HepG2 (cell line): ENCODE measurements at regions not wholly inside any gene's neighbourhood (a gene's known extent, or its start where the extent isn't known, plus 50 kb on each side); places are given as distances from the start of the nearest gene placed in this dataset.

Experiments
- ATAC-seq: fragments of 200-7000 bp; cut with Tn5 transposase; 3 replicates; pipeline ENCODE4 v1.9.1; 2020; ENCODE audit warnings: mild to moderate bottlenecking, moderate library complexity
- BruUV-seq: library from RNA; stranded (reverse); fragments of 400-500 nt; replicated peaks from 2 replicates; lab custom pipeline; 2021; lab: Mats Ljungman, UMichigan
- CTCF ChIA-PET: fragments of 300-600 bp; formaldehyde crosslinking; extraction: SDS; loops from one replicate; lab custom pipeline; 2021; ENCODE audit warnings: low total read pairs, inconsistent platforms, low intra/inter-chr PET ratio; lab: Yijun Ruan, JAX
- POLR2A ChIA-PET: fragments of 350-600 bp; sonication (Branson Sonifier 250); formaldehyde crosslinking; loops from one replicate; lab custom pipeline; 2020; ENCODE audit warnings: antibody characterized with exemption, inconsistent platforms; lab: Yijun Ruan, JAX
- DNase-seq: peaks from one replicate; pipeline ENCODE4 v3.0.0-alpha.2; 2015; ENCODE audit warnings: low spot score
- FAIRE-seq: peaks from 3 replicates; lab custom pipeline; 2011; peaks lifted over from hg19 to GRCh38; lab: Jason Lieb, UNC
- H2AFZ ChIP-seq: one replicate; pipeline ENCODE4 v1.6.1; 2011; ENCODE audit warnings: low read length, inconsistent platforms
- H3K27ac ChIP-seq: fragments of 300-600 bp; 3 replicates; pipeline ENCODE4 v1.8.0; 2011; ENCODE audit warnings: mixed run types, mild to moderate bottlenecking, mixed read lengths, low read length, inconsistent platforms; ENCODE audit not compliant: insufficient read depth; ENCODE audit errors: extremely low read length
- H3K27me3 ChIP-seq, 2 experiments: fragments of 200-600 bp in 1 of 2; 2 replicates in 1 of 2; 3 replicates in 1 of 2; pipeline versions ENCODE4 v1.6.0 to v1.8.0; 2011; ENCODE audit warnings: low read length in 2 of 2, mild to moderate bottlenecking in 2 of 2, moderate library complexity in 2 of 2, inconsistent platforms in 1 of 2; ENCODE audit not compliant: insufficient read depth in 2 of 2, control insufficient read depth in 1 of 2
- H3K36me3 ChIP-seq, 2 experiments: fragments of 200-600 bp in 1 of 2; replicated peaks in 1 of 2; 2 replicates in 1 of 2; 3 replicates in 1 of 2; pipeline versions ENCODE4 v1.5.1 to v1.8.0; 2011; ENCODE audit warnings: low read length in 2 of 2, inconsistent platforms in 1 of 2; ENCODE audit not compliant: insufficient read depth in 2 of 2, control insufficient read depth in 1 of 2
- H3K4me1 ChIP-seq: 2 replicates; pipeline ENCODE4 v1.5.1; 2012; ENCODE audit warnings: low read length, inconsistent platforms; ENCODE audit not compliant: insufficient read depth
- H3K4me2 ChIP-seq: 2 replicates; pipeline ENCODE4 v1.6.0; 2011; ENCODE audit warnings: low read depth, low read length, inconsistent platforms
- H3K4me3 ChIP-seq, 3 experiments: fragments of 200-600 bp in 1 of 3; sonication (generic), shearing (Covaris generic) in 1 of 3; replicated peaks in 1 of 3; 2 replicates each; pipeline ENCODE4 v1.5.1; 2011 to 2016; ENCODE audit warnings: low read length in 3 of 3, inconsistent platforms in 2 of 3, low read depth in 2 of 3, mild to moderate bottlenecking in 2 of 3, control low read depth in 1 of 3, mixed read lengths in 1 of 3; ENCODE audit not compliant: insufficient read depth in 1 of 3
- H3K79me2 ChIP-seq: one replicate; pipeline ENCODE4 v1.6.1; 2011; ENCODE audit warnings: low read length, inconsistent platforms; ENCODE audit not compliant: insufficient read depth
- H3K9ac ChIP-seq: 2 replicates; pipeline ENCODE4 v1.6.0; 2011; ENCODE audit warnings: mild to moderate bottlenecking, low read depth, low read length, inconsistent platforms; ENCODE audit not compliant: insufficient read depth
- H3K9me3 ChIP-seq: 2 replicates; pipeline ENCODE4 v1.5.1; 2012; ENCODE audit warnings: mild to moderate bottlenecking, low read length
- H4K20me1 ChIP-seq: 2 replicates; pipeline ENCODE4 v1.6.0; 2011; ENCODE audit warnings: inconsistent platforms, mild to moderate bottlenecking, low read length, moderate library complexity; ENCODE audit not compliant: insufficient read depth
- CENPX ChIP-seq: sonication (generic); formaldehyde crosslinking; IDR thresholded peaks from 2 replicates; pipeline ENCODE4 v1.9.0; 2021; ENCODE audit warnings: mild to moderate bottlenecking, missing genetic modification reagents, moderate library complexity
- GABPA ChIP-seq, 2 experiments: IDR thresholded peaks; 2 replicates each; pipeline ENCODE4 v1.6.1; 2011 to 2016; ENCODE audit warnings: low read depth in 2 of 2, low read length in 1 of 2, missing biosample characterization in 1 of 2, missing genetic modification characterization in 1 of 2
- HDAC1 ChIP-seq: sonication (generic); formaldehyde crosslinking; IDR thresholded peaks from 2 replicates; pipeline ENCODE4 v1.5.1; 2020; ENCODE audit warnings: mild to moderate bottlenecking, missing genetic modification reagents
- SP2 ChIP-seq: sonication (generic); formaldehyde crosslinking; IDR thresholded peaks from 2 replicates; pipeline ENCODE4 v1.5.1; 2020; ENCODE audit warnings: mild to moderate bottlenecking, missing genetic modification reagents
- TAF15 ChIP-seq: fragments of 200-400 bp; formaldehyde crosslinking; IDR thresholded peaks from one replicate; pipeline ENCODE4 v1.6.1; 2018; ENCODE audit warnings: mild to moderate bottlenecking, low read depth, low read length; ENCODE audit not compliant: poor library complexity, severe bottlenecking
- TCF7 ChIP-seq: sonication (generic); IDR thresholded peaks from 2 replicates; pipeline ENCODE4 v1.6.1; 2016; ENCODE audit warnings: antibody characterized with exemption, low read depth
- ZFP62 ChIP-seq: sonication (generic); formaldehyde crosslinking; IDR thresholded peaks from 2 replicates; pipeline ENCODE4 v1.4.0; 2020; ENCODE audit warnings: missing genetic modification reagents
- ZNF275 ChIP-seq: sonication (generic); formaldehyde crosslinking; IDR thresholded peaks from 2 replicates; pipeline ENCODE4 v1.8.0; 2022; ENCODE audit warnings: missing genetic modification reagents, mild to moderate bottlenecking, inconsistent platforms, borderline replicate concordance
- ZNF350 ChIP-seq: sonication (generic); formaldehyde crosslinking; IDR thresholded peaks from 2 replicates; pipeline ENCODE4 v1.4.0; 2020; ENCODE audit warnings: mild to moderate bottlenecking, low read depth, missing genetic modification reagents, borderline replicate concordance
- ZNF619 ChIP-seq: sonication (generic); formaldehyde crosslinking; IDR thresholded peaks from 2 replicates; pipeline ENCODE4 v1.4.0; 2020; ENCODE audit warnings: mild to moderate bottlenecking, missing genetic modification reagents
- ZSCAN20 ChIP-seq: sonication (generic); formaldehyde crosslinking; IDR thresholded peaks from 2 replicates; pipeline ENCODE4 v1.4.0; 2020; ENCODE audit warnings: missing genetic modification reagents, mild to moderate bottlenecking, borderline replicate concordance
- WGBS: methylation state at CpG from one replicate; pipeline ENCODE4 v1.1.6; 2017; ENCODE audit warnings: low lambda C conversion rate; 5-methylcytosine and 5-hydroxymethylcytosine counted together
- in situ Hi-C: cut with HindIII; loops from 2 replicates; pipeline ENCODE4 v1.10.0; 2017; ENCODE audit warnings: low pct_unique_long_range_greater_than_20kb; ENCODE audit not compliant: extremely low pct_ligation_motif_present
- intact Hi-C: fragments of 100-400 bp; cut with micrococcal nuclease; formaldehyde crosslinking; loops from one replicate; pipeline ENCODE4 v1.10.0; 2022; ENCODE audit not compliant: unreplicated experiment
- TF ChIP-seq, protein P1 (sequence below): sonication (generic); formaldehyde crosslinking; IDR thresholded peaks from 2 replicates; pipeline ENCODE4 v1.9.0; 2022; ENCODE audit warnings: low read depth, missing genetic modification reagents
- TF ChIP-seq, protein P2 (sequence below): sonication (generic); formaldehyde crosslinking; IDR thresholded peaks from 2 replicates; pipeline ENCODE4 v1.5.0; 2020; ENCODE audit warnings: mild to moderate bottlenecking, missing genetic modification reagents, moderate library complexity
- TF ChIP-seq, protein P3 (sequence below): sonication (generic); formaldehyde crosslinking; IDR thresholded peaks from 2 replicates; pipeline ENCODE4 v1.5.0; 2020; ENCODE audit warnings: missing genetic modification reagents

DNA sequence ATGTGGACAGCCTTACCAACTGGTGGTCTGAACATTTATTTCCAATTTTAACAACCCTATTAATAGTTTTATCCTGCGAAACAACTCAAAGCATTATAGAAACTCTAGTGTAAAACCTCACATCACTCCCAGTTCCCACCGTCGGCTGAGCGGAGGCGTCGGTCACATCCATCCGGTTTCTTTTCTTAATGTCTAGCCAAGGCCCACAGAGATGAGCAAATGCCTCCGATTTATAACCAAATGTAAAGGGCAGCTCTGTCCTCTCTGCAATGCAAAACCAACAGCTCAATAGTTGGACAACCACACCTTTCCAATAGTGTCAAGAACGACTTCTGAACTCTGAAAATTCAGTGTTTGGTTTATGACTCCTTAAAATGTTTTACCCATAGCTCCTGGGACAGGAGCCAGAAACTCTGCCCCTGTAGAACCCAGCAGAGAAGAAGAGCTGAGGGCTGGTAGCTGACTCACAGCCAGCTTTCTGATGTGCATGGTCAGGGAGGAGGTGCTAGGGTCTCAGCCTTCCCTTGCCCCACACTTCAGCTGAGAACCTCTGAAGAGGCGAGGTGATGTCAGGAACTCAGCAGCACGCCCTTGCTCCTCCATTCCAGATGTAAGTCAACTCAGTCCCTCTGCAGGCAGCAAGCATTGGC lies 90.2 kb upstream of the UQCRFS1 start (continued):
- no peak for TF ChIP-seq ZNF275
- no peak for TF ChIP-seq ZSCAN20 (CRISPR knock-in tag)
- TF ChIP-seq, protein P1, sequence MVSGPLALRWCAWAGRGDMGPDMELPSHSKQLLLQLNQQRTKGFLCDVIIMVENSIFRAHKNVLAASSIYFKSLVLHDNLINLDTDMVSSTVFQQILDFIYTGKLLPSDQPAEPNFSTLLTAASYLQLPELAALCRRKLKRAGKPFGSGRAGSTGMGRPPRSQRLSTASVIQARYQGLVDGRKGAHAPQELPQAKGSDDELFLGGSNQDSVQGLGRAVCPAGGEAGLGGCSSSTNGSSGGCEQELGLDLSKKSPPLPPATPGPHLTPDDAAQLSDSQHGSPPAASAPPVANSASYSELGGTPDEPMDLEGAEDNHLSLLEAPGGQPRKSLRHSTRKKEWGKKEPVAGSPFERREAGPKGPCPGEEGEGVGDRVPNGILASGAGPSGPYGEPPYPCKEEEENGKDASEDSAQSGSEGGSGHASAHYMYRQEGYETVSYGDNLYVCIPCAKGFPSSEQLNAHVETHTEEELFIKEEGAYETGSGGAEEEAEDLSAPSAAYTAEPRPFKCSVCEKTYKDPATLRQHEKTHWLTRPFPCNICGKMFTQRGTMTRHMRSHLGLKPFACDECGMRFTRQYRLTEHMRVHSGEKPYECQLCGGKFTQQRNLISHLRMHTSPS (CRISPR knock-in tag): no peak
- TF ChIP-seq TAF15: no peak
- TF ChIP-seq, protein P2, sequence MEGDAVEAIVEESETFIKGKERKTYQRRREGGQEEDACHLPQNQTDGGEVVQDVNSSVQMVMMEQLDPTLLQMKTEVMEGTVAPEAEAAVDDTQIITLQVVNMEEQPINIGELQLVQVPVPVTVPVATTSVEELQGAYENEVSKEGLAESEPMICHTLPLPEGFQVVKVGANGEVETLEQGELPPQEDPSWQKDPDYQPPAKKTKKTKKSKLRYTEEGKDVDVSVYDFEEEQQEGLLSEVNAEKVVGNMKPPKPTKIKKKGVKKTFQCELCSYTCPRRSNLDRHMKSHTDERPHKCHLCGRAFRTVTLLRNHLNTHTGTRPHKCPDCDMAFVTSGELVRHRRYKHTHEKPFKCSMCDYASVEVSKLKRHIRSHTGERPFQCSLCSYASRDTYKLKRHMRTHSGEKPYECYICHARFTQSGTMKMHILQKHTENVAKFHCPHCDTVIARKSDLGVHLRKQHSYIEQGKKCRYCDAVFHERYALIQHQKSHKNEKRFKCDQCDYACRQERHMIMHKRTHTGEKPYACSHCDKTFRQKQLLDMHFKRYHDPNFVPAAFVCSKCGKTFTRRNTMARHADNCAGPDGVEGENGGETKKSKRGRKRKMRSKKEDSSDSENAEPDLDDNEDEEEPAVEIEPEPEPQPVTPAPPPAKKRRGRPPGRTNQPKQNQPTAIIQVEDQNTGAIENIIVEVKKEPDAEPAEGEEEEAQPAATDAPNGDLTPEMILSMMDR (CRISPR knock-in tag): no peak
- TF ChIP-seq ZNF350: no peak
- TF ChIP-seq, all 625 proteins: peak for 0

GRCh38 chr19:29303719-29304090 lies 90.8 kb upstream of the UQCRFS1 start:
- H3K9me3 ChIP-seq: no peaks in the 10 kb centered on the region
- H2AFZ ChIP-seq: no peak overlapping the region
- CTCF ChIA-PET: no interaction called here
- DNase-seq: no peak
- no peaks in the 10 kb centered on the region for H4K20me1 ChIP-seq
- no peak overlapping the region for H3K27ac ChIP-seq
- no peak overlapping the region for H3K4me2 ChIP-seq
- no peak overlapping the region for H3K9ac ChIP-seq
- BruUV-seq: no TSS peak
- H3K4me1 ChIP-seq: no peaks in the 10 kb centered on the region
- no peaks in the 10 kb centered on the region; a peak in 1 of 5 replicates for H3K27me3 ChIP-seq
- 10% methylated on average over 5 of the region's 5 CpGs for WGBS
- no peaks in the 10 kb centered on the region for H3K36me3 ChIP-seq
- TF ChIP-seq, protein P3, sequence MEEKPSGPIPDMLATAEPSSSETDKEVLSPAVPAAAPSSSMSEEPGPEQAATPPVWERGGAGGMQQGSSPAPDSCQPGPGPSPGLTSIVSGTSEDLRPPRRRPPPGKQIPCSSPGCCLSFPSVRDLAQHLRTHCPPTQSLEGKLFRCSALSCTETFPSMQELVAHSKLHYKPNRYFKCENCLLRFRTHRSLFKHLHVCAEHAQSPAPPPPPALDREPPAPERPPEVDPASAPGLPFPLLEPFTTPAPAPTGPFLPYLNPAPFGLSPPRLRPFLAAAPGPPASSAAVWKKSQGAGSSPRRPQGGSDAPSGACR: no peak
- no peak for TF ChIP-seq HDAC1
- TF ChIP-seq GABPA (IDR thresholded peaks at IDR 0.05; ENCODE audit: low read depth, low read length): no peak
- no peak for TF ChIP-seq GABPA (CRISPR knock-in tag; IDR thresholded peaks at IDR 0.05; ENCODE audit: low read depth)
- no peak for TF ChIP-seq CENPX (CRISPR knock-in tag)
- no peak for TF ChIP-seq TCF7
- no peak for TF ChIP-seq SP2 (CRISPR knock-in tag)
- no peak for TF ChIP-seq ZNF619 (CRISPR knock-in tag)
- no peak for TF ChIP-seq ZFP62 (CRISPR knock-in tag)
- TF ChIP-seq, all 625 proteins: peak for 0
- FAIRE-seq (no peak), ATAC-seq (no peak)
- intact Hi-C loops: no loop called here
- Histone ChIP-seq H3K4me3 (no peak overlapping the region), H3K79me2 (no peaks in the 10 kb centered on the region)
- POLR2A ChIA-PET: no interaction called here
- in situ Hi-C loops: no loop called here
